HG03135 (cell line): ENCODE measurements at regions not wholly inside any gene's neighbourhood (a gene's known extent, or its start where the extent isn't known, plus 50 kb on each side); places are given as distances from the start of the nearest gene placed in this dataset.
A peak's percentile ranks its signal among the peaks of the same experiment; 100 is the strongest.
"Not testable (repeated sequence)": the region's sequence is repeated elsewhere in the genome, so short reads cannot be mapped to it uniquely, and the experiment has no call there.

Source experiments
- ATAC-seq: cut with Tn5 transposase; IDR thresholded peaks from one replicate; pipeline ENCODE4 v1.9.1; 2021; ENCODE audit warnings: mild to moderate bottlenecking, moderate library complexity; ENCODE audit not compliant: unreplicated experiment

DNA sequence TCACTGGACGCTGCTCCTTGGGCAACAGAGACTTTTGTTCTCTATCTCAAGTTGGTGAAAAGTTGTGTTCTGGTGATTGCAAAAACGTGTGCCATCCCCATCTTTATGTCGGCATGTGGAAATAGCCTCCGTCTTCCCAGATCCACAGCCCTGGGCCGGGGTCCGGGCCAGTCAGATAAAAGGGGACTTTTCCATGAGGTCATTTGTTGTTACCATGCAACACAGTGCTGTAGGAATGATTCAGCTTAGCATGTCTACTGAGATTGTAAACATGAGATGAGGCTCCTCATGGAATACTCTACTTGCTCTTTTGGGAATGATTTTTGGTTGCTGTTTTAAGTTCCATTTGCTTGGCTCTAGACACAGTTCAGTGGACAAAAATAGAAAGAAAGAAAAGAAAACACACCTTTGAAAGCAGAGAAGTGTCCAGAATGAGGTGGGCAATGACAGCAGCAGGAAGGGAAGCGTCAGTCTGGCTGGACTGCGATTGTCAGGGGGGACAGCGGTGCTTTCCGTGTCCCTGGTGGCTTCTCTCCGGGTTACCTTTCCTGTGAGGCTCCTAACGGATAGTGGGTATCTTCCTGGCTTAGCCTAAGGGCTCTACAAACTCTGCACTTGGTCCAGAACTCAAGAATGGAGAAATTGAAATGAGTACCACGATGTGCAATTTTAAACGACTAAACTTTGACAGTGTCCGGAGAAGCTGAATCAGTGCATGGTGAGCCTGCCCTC is 91.6 kb downstream of the TEX29 start:
- no peak for ATAC-seq

DNA sequence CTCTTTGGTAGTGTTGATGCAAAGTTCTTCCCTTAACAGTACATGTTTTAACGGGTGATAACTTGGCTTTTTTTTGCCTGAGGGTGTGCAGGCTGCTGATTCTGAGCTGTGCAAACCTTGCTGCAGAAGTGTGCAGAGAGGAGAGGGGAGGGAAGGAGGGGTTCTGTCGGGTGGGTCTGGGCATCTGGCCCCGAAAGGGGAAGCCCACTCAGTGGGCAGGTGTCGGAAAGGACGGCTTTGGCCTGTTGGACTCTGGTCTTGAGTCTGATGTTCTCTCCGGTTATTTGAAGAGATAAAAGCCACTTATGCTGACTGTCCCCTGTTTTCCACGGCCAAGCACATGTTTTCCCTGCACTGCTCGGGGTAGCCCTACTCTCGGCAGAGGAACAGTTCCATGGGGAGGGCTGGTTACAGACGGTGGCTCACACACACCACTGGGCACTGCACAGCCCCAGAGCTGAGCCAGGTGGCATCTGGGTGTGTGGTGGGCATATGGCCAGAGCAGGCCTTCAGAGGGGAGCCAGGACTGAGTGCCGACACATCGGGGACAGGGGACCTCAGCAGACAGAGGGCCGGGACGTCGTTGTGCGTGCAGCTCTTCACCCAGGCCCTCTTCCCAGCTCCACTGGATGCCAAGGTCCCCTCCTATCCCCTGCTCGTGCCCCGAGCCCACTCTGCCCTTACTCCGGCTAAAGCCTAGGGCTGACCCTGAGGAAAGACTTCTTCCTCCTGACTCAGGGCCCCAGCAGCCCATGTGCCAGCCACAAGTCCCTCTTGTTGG is 93.2 kb downstream of the TEX29 start:
- ATAC-seq: no peak

DNA sequence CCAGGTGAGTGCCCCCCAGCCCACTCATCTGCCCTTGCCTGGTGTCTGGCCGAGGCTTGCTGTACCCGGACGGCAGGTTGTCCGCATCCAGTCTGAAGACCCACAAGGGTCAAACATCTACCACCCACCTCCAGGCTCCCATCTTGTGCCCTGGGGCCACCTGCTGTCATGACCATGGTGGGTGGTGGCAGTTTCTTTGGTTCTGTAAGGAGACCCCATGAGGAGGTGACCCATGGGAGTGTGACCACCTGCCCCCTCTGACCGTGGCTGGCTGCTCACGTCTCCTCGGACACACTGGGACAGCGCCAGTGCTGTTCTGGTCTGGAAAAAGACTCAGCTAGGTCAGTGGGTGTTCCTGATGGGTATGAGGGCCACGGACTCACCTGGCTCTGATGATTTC is 93.9 kb downstream of the TEX29 start:
- ATAC-seq: no peak

GRCh38 chr13:111415246-111415645 is 94.8 kb downstream of the TEX29 start:
- no peak for ATAC-seq

DNA sequence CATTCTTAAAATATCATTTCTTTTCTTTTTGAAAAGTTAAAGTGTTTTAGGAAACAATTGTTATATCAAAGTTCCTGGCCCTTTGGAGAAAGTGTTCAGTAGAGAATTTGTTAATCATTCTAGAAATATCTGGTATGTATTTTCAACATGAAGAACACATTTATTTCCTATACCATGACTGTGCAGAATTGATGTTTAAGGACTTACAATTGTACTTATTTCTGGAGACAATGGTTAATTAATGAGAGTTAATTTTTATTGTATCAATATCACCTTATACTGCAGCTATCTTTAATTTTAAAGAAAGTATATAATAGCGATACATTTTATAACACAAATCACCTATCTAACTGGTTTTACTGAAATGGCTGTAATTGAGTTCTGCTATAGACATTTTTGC is 95.3 kb downstream of the TEX29 start:
- ATAC-seq: no peak

- no peak for ATAC-seq
Measured at GRCh38 chr13:111418101-111418500, 97.7 kb downstream of the TEX29 start.

- no peak for ATAC-seq
Measured at GRCh38 chr13:111420113-111420876, 99.9 kb downstream of the TEX29 start.

DNA sequence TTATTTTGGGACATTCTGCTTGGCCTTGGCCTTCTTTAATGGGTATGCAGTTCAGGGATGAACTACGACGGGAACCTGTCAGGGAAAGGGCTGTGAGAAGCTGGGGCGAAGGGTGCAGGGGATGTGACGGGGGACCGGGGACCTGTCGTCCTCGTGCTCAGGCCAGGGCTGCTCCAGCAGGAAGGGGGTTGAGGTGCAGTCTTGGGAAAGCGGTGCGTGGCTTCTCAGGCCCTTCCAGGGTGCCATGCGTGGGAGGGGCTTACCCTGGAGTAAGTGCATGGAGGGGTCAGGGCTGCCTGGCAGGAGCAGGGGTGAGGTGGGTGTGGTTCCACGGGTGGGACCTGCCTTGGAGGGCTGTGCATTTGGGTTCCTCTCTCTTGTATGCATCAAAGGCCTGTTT is 100.8 kb downstream of the TEX29 start:
- ATAC-seq: no peak

DNA sequence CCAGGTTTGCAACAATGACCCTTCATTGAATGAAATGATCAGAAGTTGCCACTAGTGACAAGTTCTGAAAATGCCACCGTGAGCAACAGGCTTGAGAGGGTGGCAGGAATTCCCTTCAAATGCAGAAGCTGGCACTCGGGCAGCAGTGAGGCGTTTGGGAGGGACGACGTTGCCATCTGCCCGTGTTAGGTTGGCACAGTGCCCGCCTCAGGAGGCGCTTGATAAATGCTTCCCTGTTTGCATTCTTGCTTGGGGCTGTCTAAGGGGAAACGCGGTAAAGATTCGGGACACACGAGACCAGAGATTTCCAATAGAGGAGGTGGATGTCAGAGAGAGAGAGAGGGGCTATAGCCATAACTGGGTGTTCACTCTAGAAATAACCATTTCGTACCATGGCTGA is 101.9 kb downstream of the TEX29 start:
- ATAC-seq: no peak

DNA sequence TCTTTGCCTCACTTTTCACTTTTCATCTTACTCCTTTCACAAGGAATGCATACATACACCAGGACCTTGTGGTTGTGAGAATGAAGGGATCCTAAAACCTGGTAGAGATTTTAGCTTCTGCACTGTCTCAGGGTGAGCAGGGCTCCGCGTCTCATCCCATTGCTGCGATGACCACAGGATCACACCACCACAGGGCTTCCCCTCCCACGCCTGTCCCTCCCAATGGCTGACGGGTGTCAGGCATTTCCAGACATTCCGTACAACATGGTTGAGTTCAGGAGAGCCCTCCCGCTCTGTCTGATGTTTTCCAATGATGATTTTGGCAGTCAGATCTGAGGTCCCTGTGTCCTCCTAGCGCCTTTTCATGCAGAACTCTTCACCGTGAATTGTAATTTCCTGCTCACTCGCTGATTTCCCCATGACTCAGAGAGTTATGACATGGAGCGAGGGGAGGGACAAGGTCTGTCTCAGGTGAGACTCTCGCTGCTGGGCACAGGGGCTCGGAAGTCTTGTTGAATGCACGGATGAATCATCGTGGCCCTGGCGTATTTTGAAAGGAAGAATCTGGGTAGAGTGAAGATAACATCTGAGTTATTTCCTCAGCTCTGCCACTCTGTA is 102.8 kb downstream of the TEX29 start:
- ATAC-seq: no peak

GRCh38 chr13:111424134-111424533 is 103.7 kb downstream of the TEX29 start:
- no peak for ATAC-seq

GRCh38 chr13:111425326-111425725 is 104.9 kb downstream of the TEX29 start:
- no peak for ATAC-seq

DNA sequence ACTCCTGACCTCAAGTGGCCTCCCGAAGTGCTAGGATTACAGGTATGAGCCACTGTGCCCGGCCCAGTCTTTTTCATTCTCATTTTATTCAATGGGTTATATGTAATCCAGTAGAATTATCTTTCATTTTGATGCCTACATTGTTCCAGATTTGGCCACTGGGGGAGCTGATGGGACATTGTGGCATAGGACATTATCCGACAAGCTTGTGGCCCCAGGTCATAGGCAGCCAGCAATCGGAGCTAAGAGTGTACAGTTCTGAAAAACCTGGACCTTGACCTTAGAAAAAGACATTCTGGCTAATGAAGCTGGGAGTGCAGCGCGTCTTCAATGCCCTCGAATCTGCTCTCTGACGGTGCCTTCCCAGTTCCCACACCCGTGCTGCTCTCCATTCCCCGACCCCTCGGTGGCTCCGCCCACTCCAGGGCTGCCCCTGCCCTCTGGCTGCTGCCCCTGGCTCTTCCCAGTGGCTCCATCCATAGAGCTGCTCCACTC is 108.7 kb downstream of the TEX29 start:
- peak; percentile 79 for ATAC-seq

GRCh38 chr13:111431206-111431605 is 110.8 kb downstream of the TEX29 start:
- no peak for ATAC-seq

GRCh38 chr13:111434578-111435159 is 114.2 kb downstream of the TEX29 start:
- ATAC-seq: no peak

DNA sequence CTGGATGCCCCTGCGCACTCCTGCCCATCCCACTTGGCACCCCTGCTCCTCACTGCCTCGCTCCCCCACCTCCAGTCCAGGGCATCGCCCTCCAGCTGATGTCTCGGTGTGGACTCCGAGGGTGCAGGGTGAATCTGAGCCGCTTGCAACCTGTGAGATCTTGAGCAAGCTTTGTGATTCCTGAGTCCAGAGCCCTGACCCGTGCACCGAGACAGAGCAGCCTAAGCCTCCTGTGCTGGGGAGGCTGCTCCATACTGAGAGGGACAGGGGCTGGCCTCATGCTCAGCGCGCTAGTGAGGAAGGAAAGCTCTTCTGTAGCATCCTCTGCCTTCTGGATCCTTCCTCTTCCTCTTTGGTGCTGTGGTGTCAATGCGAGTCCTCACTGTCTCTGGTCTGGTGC is 116.0 kb downstream of the TEX29 start:
- no peak for ATAC-seq

GRCh38 chr13:111437417-111437816 is 117.0 kb downstream of the TEX29 start:
- ATAC-seq: no peak

DNA sequence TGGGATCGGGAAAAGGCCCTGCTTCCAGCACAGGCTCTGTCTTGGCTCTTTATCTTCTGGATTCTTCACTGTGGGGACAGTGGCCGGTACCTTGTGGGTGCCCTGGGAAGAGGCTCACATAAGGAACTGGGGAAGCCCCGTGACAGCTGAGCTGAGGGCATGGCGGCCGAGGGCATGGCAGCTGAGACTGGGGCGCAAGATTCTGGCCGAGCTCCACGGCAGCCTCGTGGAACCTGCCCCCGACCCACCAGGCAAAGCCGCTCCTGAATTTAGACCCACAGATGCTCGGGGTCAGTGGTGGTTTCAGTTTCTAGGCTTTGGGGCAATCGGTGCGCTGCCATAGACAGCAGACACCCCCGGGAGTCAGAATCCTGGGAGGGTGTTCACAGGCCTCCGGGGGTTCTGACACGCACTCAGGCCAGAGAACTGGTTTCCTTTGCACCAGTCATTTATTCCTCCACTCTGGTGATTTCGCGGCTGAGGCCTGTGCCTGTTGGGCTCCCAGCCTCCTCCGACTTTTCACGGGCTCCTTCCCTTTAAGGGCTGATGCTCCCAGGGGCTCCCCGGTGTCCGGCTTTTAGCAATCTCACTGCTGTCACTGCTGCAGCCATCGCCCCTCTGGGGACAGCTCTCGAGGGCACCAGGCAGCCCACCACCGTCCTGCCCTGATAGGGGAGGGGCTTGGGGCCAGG is 117.6 kb downstream of the TEX29 start:
- no peak for ATAC-seq

GRCh38 chr13:111440492-111440891 is 120.0 kb downstream of the TEX29 start:
- ATAC-seq: not testable (repeated sequence)

- ATAC-seq: no peak
Measured at GRCh38 chr13:111443981-111444380, 123.5 kb downstream of the TEX29 start.
